ENCODE measurements at regions not wholly inside any gene's neighbourhood (a gene's known extent, or its start where the extent isn't known, plus 50 kb on each side); places are given as distances from the start of the nearest gene placed in this dataset.
"Not testable (repeated sequence)": the region's sequence is repeated elsewhere in the genome, so short reads cannot be mapped to it uniquely, and the experiment has no call there.

GRCh38 chr5:53265043-53265442 lies 155.5 kb upstream of the MOCS2 start:
- TF ChIP-seq, protein P1, sequence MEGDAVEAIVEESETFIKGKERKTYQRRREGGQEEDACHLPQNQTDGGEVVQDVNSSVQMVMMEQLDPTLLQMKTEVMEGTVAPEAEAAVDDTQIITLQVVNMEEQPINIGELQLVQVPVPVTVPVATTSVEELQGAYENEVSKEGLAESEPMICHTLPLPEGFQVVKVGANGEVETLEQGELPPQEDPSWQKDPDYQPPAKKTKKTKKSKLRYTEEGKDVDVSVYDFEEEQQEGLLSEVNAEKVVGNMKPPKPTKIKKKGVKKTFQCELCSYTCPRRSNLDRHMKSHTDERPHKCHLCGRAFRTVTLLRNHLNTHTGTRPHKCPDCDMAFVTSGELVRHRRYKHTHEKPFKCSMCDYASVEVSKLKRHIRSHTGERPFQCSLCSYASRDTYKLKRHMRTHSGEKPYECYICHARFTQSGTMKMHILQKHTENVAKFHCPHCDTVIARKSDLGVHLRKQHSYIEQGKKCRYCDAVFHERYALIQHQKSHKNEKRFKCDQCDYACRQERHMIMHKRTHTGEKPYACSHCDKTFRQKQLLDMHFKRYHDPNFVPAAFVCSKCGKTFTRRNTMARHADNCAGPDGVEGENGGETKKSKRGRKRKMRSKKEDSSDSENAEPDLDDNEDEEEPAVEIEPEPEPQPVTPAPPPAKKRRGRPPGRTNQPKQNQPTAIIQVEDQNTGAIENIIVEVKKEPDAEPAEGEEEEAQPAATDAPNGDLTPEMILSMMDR (IDR thresholded peaks at IDR 0.05; ENCODE audit: low read depth, low read length), result no peak
- no peak overlapping the region for H3K4me3 ChIP-seq (ENCODE audit: low read depth, low read length)

GRCh38 chr5:53268241-53268640 lies 158.7 kb upstream of the MOCS2 start:
- H3K4me3 ChIP-seq (ENCODE audit: low read depth, low read length), result not testable (repeated sequence)

GRCh38 chr5:53275666-53276065 lies 166.1 kb upstream of the MOCS2 start:
- TF ChIP-seq, protein P1 (IDR thresholded peaks at IDR 0.05; ENCODE audit: low read depth, low read length), result no peak
- H3K4me3 ChIP-seq (ENCODE audit: low read depth, low read length), result no peak overlapping the region

- no peak overlapping the region for H3K4me3 ChIP-seq (ENCODE audit: low read depth, low read length)
- TF ChIP-seq, protein P1 (IDR thresholded peaks at IDR 0.05; ENCODE audit: low read depth, low read length), result no peak
These were observed 167.3 kb upstream of the MOCS2 start for GRCh38 chr5:53276825-53277224.

- TF ChIP-seq, protein P1 (IDR thresholded peaks at IDR 0.05; ENCODE audit: low read depth, low read length), result no peak
- H3K4me3 ChIP-seq (ENCODE audit: low read depth, low read length), result no peak overlapping the region
These were observed 167.9 kb upstream of the MOCS2 start for GRCh38 chr5:53277491-53277890.

DNA sequence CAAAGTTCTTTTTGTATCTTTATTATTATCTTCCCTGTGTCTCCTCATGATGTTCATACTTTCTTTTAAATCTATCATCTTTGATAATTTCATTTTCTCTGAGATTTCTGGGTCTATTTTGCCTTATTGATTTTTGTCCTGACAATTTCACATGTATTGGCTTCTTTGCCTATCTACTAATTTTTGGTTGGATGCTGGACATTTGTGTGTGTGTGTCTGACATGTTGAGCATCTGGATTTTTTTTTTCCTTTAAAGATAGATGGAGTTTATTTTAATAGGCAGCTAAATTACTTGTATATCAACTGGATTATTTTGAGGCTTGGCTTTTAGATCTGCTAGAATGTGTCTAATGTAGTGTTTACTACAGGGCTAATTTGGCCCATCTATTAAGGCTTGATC lies 178.0 kb upstream of the MOCS2 start:
- H3K4me3 ChIP-seq (ENCODE audit: low read depth, low read length), result no peak overlapping the region
- TF ChIP-seq, protein P1 (IDR thresholded peaks at IDR 0.05; ENCODE audit: low read depth, low read length), result no peak

- no peak overlapping the region for H3K4me3 ChIP-seq (ENCODE audit: low read depth, low read length)
- TF ChIP-seq, protein P1 (IDR thresholded peaks at IDR 0.05; ENCODE audit: low read depth, low read length), result no peak
These were observed 179.0 kb upstream of the MOCS2 start for GRCh38 chr5:53288511-53288910.

DNA sequence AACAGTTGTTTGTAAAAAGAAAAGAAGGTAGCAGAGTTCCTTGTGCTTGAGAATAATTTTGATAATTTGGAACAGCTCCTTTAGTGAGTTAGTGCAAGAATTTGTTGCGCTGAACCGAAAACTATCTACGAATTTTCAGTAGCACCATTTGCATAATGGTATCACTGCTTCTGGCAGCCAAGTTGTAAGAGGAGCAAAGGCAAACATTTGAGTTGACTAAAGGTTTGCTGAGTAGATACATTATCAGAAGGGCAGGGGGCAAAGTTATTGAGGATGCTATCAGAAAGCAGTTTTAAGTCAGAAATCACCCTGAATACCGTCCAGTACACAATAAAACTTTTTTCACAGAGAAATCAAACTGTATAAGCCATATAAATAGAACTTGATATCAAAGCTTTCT lies 181.5 kb upstream of the MOCS2 start:
- TF ChIP-seq, protein P1 (IDR thresholded peaks at IDR 0.05; ENCODE audit: low read depth, low read length), result no peak
- H3K4me3 ChIP-seq (ENCODE audit: low read depth, low read length), result no peak overlapping the region
